Activated CD8-positive, alpha-beta T cell treated with anti-CD3 and anti-CD28 coated beads for 36 hours (primary cell): ENCODE measurements at regions not wholly inside any gene's neighbourhood (a gene's known extent, or its start where the extent isn't known, plus 50 kb on each side); places are given as distances from the start of the nearest gene placed in this dataset.
A peak's percentile ranks its signal among the peaks of the same experiment; 100 is the strongest.

Experiments used
- ATAC-seq: fragments of 200-7000 bp; cut with Tn5 transposase; one replicate; pipeline ENCODE4 v1.10.0; 2021; ENCODE audit warnings: mild to moderate bottlenecking, moderate library complexity
- CTCF ChIA-PET: fragments of 350-600 bp; sonication (Branson Sonifier 250); formaldehyde crosslinking; loops from one replicate; lab custom pipeline; 2021; ENCODE audit warnings: antibody characterized with exemption; lab: Charles Lee
- POLR2A ChIA-PET: fragments of 350-600 bp; sonication (Branson Sonifier 250); formaldehyde crosslinking; loops from one replicate; lab custom pipeline; 2021; ENCODE audit warnings: antibody characterized with exemption; lab: Charles Lee
- DNase-seq: peaks from one replicate; pipeline ENCODE4 v3.0.0-alpha.2; 2020
- H3K27ac Mint-ChIP-seq: one replicate; pipeline ENCODE4 v1.8.0; 2021; ENCODE audit warnings: mild to moderate bottlenecking, mixed read lengths
- H3K27me3 Mint-ChIP-seq: one replicate; pipeline ENCODE4 v1.8.0; 2021; ENCODE audit warnings: mixed read lengths
- H3K36me3 Mint-ChIP-seq: one replicate; pipeline ENCODE4 v1.8.0; 2021; ENCODE audit warnings: low read depth, mixed read lengths
- H3K4me1 Mint-ChIP-seq: one replicate; pipeline ENCODE4 v1.8.0; 2021; ENCODE audit warnings: low read depth, mixed read lengths
- H3K4me3 Mint-ChIP-seq: one replicate; pipeline ENCODE4 v1.8.0; 2021; ENCODE audit warnings: mild to moderate bottlenecking, moderate library complexity, mixed read lengths
- H3K9me3 Mint-ChIP-seq: one replicate; pipeline ENCODE4 v1.8.0; 2021; ENCODE audit warnings: mixed read lengths
- CTCF ChIP-seq: fragments of 200-600 bp; IDR thresholded peaks from one replicate; pipeline ENCODE4 v1.8.0; 2022; ENCODE audit warnings: antibody characterized with exemption, mild to moderate bottlenecking
- intact Hi-C: fragments of 100-400 bp; cut with micrococcal nuclease; formaldehyde crosslinking; loops from one replicate; pipeline ENCODE4 v1.10.0; 2022

GRCh38 chr6:30821862-30822784 is 62.2 kb upstream of the DDR1 start:
- peak; percentile 74 for TF ChIP-seq CTCF
- ATAC-seq (no peak), DNase-seq (no peak)
- Mint-ChIP-seq H3K9me3 (peaks cover 20% of the 10 kb centered on the region), H3K4me3 (no peak overlapping the region), H3K27ac (peak overlapping the region; percentile 82), H3K4me1 (peaks cover 79% of the 10 kb centered on the region), H3K36me3 (peaks cover 66% of the 10 kb centered on the region), H3K27me3 (no peaks in the 10 kb centered on the region)
- CTCF ChIA-PET: interaction anchor here (0.5 to 5.5 kb wide), 34 partner anchors 10 to 266 kb away, joined by 3 to 49 read pairs (median 4); partner anchors contain the start of gene VARS2
- POLR2A ChIA-PET: interaction anchor here (0.6 to 1.4 kb wide), 3 partner anchors 10 to 60 kb away, joined by 3 to 8 read pairs (median 3); no protein-coding TSS in a partner anchor
- intact Hi-C loops: no loop called here

- intact Hi-C loops: no loop called here
- no peak for TF ChIP-seq CTCF
- peak overlapping the region; percentile 100 for H3K27ac Mint-ChIP-seq
- peaks cover 72% of the 10 kb centered on the region for H3K36me3 Mint-ChIP-seq
- H3K4me3 Mint-ChIP-seq: no peak overlapping the region
- H3K9me3 Mint-ChIP-seq: peaks cover 28% of the 10 kb centered on the region
- ATAC-seq (no peak), DNase-seq (no peak)
- ChIA-PET POLR2A (interaction anchor here (0.9 to 13.9 kb wide), 12 partner anchors 9 to 95 kb away, joined by 3 to 212 read pairs (median 4); partner anchors contain the start of genes FLOT1, IER3 and VARS2), CTCF (interaction anchor here (0.7 to 5.5 kb wide), 18 partner anchors 12 to 268 kb away, joined by 3 to 49 read pairs (median 5); no protein-coding TSS in a partner anchor)
- H3K4me1 Mint-ChIP-seq: peaks cover 81% of the 10 kb centered on the region
- H3K27me3 Mint-ChIP-seq: no peaks in the 10 kb centered on the region
Observed at GRCh38 chr6:30820193-30820592, 64.1 kb upstream of the DDR1 start.

GRCh38 chr6:30819297-30819917 is 64.9 kb upstream of the DDR1 start:
- DNase-seq: peak; percentile 92
- ChIA-PET CTCF (interaction anchor here (0.7 to 5.5 kb wide), 13 partner anchors 13 to 269 kb away, joined by 3 to 49 read pairs (median 6); no protein-coding TSS in a partner anchor), POLR2A (interaction anchor here (0.5 to 13.9 kb wide), 20 partner anchors 9 to 222 kb away, joined by 3 to 212 read pairs (median 4); partner anchors contain the start of genes DDR1, FLOT1, IER3 and VARS2)
- peak overlapping the region; percentile 100 for H3K27ac Mint-ChIP-seq
- H3K27me3 Mint-ChIP-seq: no peaks in the 10 kb centered on the region
- ATAC-seq: peak; percentile 71
- peak overlapping the region; percentile 41 for H3K4me3 Mint-ChIP-seq
- intact Hi-C loops: no loop called here
- TF ChIP-seq CTCF: no peak
- peaks cover 73% of the 10 kb centered on the region for H3K36me3 Mint-ChIP-seq
- H3K9me3 Mint-ChIP-seq: peaks cover 32% of the 10 kb centered on the region
- H3K4me1 Mint-ChIP-seq: peaks cover 82% of the 10 kb centered on the region

GRCh38 chr6:30818391-30818841 is 65.9 kb upstream of the DDR1 start:
- no peak for TF ChIP-seq CTCF
- ATAC-seq (no peak), DNase-seq (no peak)
- Mint-ChIP-seq H3K36me3 (peaks cover 73% of the 10 kb centered on the region), H3K9me3 (peaks cover 35% of the 10 kb centered on the region), H3K4me1 (peaks cover 84% of the 10 kb centered on the region), H3K4me3 (no peak overlapping the region), H3K27ac (peak overlapping the region; percentile 100), H3K27me3 (no peaks in the 10 kb centered on the region)
- ChIA-PET POLR2A (interaction anchor here (0.8 to 13.9 kb wide), 12 partner anchors 8 to 97 kb away, joined by 3 to 212 read pairs (median 4); partner anchors contain the start of genes DDR1, FLOT1 and IER3), CTCF (interaction anchor here (0.6 to 5.5 kb wide), 7 partner anchors 10 to 185 kb away, joined by 3 to 49 read pairs (median 4); partner anchors contain the start of gene DDR1)
- intact Hi-C loops: no loop called here
